SW480 (cell line): ENCODE measurements at regions not wholly inside any gene's neighbourhood (a gene's known extent, or its start where the extent isn't known, plus 50 kb on each side); places are given as distances from the start of the nearest gene placed in this dataset.

Source experiments
- DNase-seq: peaks from one replicate; pipeline ENCODE4 v3.0.0-alpha.2; 2016; ENCODE audit warnings: low spot score

DNA sequence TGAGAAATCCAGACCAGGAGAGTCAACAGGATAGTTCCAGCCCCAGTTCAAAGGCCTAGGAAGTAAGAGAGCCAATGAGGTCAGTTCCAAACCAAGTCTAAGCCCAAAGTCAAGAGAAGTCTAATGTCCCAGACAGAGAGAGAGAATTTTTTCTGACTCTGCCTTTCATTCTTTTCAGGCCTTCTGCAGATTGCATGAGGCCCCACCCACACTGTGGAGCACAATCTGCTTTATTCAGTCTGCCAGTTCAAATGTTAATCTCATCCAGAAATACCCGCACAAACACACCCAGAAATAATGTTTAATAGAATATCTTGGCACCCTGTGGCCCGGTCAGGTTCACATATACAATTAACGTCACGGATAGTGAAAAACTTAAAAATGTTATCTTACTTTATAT is 962.4 kb upstream of the SOX9 start:
- no peak for DNase-seq

DNA sequence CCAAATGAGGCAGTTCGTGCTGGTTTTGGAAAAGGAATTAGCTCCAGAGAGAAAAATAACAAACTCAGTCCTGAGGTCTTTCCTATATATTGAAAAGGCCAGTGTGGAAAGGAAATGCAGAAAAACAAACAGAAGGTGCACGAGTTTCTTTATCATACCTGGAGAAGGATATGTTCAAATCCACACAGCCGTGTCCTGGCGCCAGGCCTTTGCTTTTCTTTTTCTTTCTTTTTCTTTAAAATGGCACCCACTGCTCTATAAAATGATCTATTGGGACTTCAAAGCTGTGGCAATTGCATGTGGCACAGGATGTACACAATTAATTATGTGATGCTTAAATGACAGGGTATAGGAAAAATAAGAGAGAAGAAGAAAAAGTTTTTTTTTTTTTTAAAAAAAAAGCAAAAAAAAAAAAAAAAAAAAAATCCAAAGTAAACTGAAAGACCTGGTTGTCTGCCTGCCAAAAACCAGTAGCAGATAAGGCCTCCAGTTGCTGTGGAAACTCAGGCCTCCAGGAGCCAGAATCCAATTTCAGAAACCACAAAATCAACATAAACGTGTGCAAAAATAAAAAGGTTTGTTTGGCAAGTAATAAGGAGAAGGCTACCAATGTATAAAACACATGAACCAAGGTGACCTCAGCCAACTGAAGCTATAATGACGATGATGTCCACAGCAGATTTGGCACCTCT is 957.6 kb upstream of the SOX9 start:
- DNase-seq = peak; percentile 4

DNA sequence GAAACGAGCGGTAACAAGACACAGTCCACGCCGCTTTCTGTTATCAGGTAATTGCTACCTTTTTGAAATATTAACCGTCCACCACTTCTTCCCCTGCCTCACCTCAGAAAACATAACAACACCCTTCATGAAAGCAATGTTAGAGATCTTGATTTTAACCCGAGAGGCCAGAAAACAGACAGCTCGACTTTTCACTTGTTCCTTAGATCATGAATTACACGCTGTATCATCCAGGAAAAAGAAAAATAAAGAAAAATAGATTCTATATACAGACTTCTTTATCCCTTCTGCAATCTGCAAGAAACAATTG is 957.1 kb upstream of the SOX9 start:
- DNase-seq = no peak

DNA sequence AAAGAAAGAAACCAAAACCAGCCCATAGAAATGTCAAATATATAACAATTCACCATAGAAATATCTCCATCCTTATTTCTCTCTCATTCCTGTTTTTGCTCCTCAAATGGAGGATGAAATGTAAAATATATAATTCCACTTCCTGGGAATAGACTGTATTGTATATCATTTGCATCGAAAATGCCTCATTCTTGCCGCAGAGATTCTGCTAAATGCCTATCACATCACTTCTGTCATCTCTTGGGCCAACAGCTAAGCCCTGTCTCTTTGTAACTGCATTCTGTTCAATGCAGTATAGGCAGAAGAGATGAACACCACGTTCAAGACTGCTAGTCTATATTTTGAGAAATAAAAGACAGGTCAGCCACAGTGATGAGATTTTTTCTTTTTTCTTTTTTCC is 956.3 kb upstream of the SOX9 start:
- no peak for DNase-seq

DNA sequence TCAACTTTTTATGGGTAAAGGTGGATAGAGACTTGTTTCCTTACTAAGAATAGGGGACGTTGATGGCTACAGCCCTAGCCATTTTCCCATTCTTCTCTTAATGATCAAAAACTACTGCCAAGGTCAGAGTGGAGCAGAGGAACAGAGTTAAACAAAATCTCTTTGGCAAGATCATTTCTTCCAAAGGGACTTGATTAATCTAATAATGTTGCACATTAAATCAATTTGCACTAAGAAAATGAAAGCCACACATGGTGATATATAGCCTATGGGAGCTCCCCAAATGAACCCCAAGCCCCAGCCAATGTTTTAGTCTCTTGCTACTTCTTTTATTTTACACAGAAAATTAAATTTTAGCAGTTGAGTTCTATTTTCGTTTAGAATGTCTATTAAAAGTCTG is 954.5 kb upstream of the SOX9 start:
- no peak for DNase-seq

DNA sequence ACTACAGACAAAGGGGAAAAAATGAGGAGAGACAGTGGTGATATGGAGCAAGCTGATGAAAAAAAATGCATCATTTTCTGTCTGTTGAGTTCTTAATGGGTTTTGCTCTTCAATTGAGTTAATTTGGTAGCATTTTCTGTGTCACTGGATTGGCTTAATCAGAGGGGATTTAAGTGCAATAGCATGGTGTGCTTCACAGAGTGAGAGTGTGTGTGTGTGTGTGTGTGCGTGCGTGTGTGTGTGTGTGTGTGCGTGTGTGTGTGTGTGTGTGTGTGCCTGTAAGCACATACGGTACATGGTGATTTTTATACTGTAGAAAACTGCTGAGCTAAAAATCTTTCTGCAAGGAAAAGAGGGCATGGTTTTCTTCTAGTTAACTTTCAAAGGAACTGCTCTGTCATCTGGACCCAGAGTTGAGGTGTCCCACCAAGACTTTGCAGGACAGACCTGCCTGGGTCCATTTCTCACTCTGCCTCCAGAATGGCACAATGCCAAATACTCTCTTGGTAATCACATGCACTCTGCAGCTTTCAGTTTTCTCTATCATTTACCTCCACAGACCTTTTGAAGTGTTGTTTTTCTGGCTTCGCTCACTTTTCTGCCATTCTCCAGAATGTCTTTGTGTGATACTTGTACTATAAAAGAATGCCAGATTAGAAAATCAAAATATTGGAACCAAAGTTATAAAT is 952.6 kb upstream of the SOX9 start:
- no peak for DNase-seq

DNA sequence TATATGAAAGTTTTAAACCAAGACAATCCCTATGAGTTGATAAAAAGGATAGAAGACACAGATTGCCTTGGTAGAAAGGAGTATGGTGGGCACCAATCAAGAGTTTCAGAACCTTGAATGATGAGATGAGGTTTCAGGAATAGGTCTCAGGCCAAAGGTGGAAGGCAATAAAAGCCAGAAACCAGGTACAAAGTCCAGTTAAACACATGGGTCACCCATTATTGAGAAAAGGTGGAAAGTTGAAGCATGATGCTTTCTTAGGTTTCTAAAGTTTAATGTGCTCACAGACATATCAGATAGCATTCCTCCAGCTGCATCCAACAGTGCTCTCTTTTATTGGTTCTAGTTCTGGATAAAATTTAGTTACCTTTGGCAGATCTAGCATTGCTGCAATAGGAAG is 950.8 kb upstream of the SOX9 start:
- DNase-seq = no peak

DNA sequence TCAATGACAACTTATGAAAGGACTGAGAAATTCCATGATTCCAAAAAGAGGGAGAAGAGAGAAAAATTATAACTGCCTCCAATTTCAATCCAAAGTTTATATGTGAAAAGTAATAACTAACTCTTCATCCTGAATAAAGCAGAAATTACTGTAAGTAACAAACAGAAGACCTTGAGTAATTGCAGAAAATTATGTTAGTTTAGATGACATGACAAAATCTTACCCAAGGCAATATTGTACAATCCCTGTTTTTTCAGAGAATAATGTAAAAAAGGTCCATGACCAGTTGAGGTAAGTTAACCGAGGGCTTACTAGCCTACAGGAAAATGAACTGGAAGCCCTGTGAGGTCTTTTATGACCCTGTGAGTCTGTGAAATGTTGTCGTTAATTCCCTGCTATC is 949.5 kb upstream of the SOX9 start:
- DNase-seq = no peak

DNA sequence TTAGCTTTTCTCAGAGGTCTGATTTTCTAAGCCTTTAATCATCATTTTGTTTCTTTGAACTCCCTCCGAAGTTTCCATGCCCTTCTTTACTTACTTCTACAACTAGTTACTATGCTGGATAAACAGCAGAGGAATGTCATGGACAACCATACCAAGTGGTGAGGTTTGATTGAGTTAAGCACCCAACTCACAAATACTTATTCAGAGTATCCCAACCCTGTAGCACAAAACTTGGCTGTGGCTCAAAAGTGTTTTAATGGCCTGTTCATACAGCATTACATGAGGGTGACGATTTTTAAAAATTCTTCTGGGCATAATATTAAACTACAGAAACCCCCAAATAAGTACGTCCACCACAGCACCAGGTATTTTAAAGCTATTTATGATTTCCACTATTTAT is 946.8 kb upstream of the SOX9 start:
- DNase-seq = no peak

DNA sequence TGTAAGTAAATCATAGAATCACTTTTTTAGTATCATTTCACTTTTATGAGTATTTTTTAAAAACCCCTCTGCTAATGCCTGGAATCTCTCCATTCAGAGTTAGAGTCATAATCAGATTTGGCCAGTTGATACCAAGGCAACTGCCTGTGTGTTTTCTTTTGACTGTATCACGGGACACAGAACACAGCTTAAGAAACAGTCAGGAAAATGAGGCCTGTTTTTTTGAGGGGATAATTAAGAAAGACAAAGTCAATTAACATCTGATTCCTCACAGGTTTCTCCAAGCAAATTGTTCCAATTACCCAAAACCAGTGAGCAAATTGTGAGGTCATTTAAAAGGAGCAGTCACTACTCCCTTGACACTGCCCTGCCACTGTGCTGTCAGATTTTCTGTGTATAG is 944.5 kb upstream of the SOX9 start:
- no peak for DNase-seq

DNA sequence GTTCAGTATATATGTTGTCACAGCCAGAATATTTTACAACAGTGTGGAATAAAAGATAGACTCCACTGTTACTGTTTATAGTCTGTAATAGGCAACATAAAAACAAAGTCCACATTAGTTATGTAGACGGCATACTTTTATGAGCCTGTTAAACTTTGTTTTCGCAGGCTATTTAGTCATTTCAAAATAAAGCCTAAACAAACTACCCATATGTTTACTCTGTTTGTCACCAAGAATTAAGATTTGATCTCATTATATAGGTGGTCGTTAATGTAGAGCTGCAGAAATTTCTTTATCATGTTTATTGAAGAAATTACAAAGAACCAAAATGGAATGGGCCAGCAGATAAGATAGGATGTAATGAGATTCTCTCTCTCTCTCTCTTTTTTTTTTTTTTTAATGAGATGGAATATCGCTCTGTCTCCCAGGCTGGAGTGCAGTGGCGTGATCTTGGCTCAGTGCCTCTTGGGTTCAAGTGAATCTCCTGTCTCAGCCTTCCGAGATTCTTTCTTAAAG is 943.8 kb upstream of the SOX9 start:
- no peak for DNase-seq

DNA sequence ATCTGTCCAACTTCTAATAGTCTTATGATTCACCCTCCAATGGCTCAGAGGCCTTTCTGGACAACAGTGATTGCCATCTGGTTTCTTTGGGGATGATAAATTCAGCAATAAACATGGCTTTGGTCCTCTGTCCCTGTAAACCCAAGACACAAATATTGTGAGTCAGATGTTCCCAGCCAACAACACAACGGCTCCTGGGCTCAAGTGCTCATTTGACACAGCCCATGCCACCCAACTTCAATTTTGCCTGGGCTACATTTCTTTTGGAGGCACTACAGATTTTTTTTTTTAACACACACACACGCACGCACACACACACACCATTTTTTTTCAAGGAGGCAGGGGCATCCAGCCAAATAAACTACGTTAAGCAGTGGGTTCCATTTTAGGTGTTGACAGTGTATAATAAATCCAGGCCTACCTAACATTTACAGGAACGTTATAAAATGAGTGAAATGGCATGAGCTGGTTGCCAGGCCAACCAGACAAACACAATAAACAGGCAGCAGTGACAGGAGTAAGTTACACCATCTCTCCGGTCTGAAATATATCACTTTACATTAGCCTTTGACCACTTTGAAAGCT is 939.9 kb upstream of the SOX9 start:
- DNase-seq = no peak

DNA sequence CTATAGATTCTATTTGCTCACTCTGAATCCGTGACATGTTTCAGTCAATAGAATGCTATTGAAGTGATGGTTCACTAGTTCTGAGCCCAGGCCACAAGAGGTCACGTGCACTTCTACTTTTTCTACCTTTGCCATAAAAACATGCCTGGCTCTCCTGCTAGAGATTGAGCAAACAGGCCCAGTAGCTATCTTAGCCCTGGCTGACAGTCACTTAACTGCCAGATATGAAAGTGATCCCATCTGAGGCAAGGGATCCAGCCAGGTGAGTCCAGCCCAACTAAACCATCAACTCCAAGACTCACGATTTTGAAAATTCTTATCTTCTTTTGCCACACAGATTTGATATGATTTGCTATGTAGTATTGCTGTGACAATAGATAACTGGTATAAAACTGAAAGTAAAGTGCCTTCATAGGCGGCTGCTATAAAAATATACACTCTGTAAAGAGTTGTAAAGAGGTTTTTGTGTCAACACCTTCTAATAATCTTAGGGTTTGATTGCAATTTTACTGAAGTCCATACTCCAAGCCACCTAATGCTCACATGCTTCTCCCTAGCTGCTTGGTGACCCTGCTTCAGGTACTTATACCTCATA is 937.7 kb upstream of the SOX9 start:
- no peak for DNase-seq

DNA sequence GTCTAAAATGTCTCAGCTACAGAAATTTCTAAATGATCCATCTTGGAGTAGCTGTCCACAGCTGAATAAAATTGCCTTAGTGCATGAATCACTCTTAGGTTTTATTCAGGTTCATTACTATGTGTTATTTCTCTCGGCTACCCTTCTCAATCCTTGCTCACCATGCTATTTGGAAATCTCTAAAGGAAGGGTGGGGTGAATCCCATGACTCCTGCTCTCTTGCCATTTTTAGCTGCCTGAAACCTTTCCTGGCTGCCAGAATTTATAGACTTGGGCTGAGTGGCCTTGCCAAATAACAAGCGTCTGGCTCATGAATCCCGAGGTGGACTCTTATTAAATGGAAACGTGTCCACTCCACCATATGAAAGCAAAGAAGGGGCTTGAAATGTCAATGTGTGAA is 936.1 kb upstream of the SOX9 start:
- DNase-seq = no peak

DNA sequence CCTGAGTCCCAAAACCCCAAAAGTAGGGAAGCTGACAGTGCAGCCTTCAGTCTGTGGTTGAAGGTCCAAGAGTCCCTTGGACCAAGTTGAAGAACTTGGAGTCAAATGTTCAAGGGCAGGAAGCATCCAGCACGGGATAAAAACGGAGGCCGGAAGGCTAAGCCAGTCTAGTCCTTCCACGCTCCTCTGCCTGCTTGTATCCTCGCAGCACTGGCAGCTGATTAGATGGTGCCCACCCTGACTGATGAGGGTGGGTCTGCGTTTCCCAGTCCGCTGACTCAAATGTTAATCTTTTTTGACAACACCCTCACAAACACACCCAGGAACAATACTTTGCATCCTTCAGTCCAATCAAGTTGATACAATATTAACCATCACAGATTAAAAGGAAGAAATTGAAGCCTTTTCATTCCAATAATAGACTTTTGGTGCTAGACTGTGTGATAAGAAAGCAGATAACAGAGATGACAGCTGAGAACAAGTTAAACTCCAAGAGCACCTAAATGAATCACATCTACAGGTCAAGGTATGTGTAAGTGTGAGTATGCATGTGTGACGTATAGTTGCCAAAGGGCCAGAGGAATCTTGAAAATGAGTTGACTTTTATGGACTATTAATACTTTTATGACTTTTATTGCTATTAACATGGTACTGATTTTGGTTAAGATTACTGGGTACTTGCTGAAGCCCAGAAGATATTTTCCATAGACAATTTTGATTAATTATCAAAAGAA is 933.5 kb upstream of the SOX9 start:
- no peak for DNase-seq

DNA sequence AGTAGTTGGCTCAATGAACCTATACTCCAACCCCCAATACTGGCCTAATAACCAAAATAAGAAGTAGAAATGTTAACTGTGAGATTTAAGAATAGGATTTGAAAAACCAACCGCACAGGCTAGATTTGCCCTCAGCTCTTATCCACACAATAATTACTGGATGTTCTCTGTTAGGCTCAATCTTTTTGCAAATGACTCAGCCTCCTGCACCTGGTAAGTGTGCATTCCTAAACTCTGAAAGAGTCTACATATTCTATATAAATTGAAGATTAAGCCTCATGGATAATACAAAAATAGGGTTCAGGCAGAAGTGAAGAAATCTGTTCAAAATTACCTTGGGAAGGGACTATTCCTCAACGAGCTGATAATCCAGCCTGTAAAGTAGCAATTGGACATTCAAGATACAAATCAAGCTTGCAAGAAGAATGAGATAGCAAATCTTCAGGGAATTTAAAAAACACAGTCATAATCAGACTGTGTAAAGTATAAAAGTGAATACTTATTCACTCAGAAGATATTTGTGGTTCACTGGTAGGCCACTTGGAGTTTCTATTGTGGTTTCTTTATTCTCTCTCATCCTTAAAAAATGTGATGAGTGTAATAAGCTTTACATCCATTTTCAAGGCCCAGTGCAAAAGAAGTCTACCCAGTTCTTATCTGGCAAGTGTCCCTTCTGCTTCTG is 931.9 kb upstream of the SOX9 start:
- DNase-seq = peak; percentile 32

DNA sequence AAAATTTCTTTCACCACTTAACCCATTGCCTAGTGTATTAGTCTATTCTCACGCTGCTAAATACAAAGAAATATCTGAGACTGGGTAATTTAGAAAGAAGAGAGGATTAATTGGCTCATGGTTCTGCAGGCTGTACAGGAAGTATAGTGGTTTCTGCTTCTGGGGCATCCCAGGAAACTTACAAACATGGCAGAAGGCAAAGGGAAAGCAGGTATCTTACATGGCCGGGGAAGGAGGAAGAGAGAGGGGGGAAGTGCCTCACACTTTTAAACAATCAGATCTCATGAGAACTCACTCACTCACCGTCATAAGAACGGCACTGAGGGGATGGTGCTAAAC is 931.4 kb upstream of the SOX9 start:
- no peak for DNase-seq

DNA sequence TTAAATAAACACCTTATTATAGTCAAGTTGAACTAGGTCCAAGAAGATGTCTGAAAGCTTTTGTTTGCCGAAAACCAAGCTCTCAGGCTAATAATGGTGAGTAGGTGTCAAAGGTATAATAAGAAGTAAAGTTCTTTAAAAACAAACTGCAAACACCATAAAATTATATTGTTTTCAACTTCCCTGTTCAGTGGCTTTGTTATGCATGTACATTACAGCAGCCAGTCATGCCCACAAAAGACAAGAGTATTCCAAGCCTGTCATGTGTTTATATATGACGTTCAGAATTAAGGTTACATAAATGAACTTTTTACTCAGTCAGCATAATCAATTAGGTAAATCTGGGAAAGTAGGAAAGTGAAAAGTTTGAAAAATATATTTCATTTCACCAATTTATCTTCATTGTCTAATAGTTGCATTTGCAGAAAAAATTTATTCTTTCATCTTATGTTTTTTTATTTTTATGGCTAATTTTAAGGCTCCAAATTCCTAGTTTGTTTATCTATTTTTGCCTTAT is 928.7 kb upstream of the SOX9 start:
- DNase-seq = no peak

DNA sequence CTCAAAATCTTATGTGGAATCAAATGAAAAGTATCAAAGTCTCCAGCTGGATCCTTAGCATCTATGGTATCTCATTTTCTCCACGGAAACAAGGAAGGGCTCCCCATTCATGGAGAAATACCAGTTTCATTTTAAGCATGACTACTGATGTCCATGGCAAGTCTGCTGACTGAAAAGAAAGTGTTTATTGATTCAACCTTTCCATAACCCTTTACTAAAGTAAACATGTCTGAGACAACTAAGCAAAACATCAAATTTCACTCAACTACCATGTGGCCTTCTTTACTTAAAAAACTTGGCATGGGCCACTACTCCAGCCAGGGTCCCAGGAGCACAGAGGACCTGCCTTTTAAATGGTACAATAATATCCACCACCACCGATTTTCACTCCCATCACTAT is 928.0 kb upstream of the SOX9 start:
- DNase-seq = no peak

DNA sequence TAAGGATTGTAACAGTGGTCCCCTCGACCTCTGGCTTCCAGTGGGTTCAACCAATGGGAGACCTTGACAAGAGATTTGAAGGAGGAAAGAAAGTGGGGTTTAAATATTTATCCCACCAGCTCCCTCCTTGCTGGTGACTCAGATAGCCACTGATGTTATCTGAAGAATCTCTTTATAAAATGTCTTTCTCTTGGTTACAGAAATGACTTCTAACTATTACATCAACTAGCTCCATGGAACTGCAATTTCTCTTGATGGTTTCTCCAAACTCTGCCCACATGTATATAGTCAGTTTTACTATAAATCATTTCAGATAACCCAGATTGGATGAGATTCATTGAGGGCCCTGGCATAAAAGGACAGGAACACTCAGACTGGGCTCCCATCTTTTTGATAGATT is 920.2 kb upstream of the SOX9 start:
- DNase-seq = no peak

DNA sequence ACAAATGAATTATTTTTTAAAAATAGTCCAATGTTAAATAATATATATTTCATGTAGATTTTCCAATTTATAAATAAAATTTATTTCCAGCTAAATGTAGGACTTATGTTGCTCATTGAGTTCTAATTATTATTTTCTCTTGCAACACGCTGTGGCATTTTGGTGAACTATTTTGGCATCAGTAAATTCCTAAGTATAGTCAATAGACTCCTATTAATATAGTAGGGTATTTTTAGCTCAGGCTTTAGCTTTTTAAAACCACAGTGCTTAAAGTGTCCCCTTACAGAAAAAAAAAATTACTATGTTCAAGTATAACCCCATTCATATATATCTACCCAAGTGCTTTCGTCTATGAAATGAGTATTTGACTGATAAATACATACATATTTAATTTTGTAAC is 919.2 kb upstream of the SOX9 start:
- no peak for DNase-seq

DNA sequence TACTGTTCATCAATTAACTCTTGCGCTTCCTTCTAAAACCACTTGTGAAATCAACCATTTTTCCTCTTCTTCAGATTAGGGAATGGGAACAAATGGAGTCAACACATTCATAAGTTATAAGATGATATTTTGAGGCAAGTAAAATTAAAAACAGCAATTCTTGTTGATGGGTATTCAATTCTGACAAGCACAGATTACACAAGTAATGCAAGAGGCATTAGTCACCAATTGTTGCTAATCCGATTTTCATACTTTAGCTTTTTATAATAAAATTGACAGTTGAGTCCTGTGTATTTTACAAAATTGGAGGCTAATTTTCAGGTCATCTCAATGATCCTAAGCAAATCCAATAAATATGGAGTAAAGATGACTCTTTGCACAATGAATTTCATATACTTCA is 918.4 kb upstream of the SOX9 start:
- DNase-seq = no peak
